ENCODE measurements at regions not wholly inside any gene's neighbourhood (a gene's known extent, or its start where the extent isn't known, plus 50 kb on each side); places are given as distances from the start of the nearest gene placed in this dataset.
"Not testable (repeated sequence)": the region's sequence is repeated elsewhere in the genome, so short reads cannot be mapped to it uniquely, and the experiment has no call there.

DNA sequence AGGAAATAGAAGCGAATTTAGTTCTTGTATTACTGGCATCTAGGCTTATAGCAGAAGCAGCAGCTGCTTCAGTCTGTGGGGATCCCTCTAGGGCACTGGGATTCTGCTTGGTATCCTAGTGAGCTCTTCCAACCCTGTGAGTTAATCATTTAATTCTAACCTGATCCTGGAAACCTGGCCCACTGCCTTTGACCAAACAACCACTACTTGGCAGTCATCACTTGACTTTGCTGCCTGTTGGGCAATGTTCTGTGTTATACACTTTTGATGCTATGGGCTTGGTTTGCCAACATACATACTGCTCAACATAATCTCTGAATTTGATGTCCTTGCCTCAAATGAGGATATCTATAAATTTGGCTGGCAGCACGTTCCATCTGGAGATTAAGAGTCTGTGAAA is 813.4 kb downstream of the ANKRD7 start:
- no peak overlapping the region for H3K4me3 ChIP-seq
- no peak overlapping the region for H3K27ac ChIP-seq
- no peak for DNase-seq (ENCODE audit: low spot score in 2 of 2)
- no peaks in the 10 kb centered on the region for H3K36me3 ChIP-seq
- H3K4me1 ChIP-seq, result no peaks in the 10 kb centered on the region
- TF ChIP-seq, protein P1, sequence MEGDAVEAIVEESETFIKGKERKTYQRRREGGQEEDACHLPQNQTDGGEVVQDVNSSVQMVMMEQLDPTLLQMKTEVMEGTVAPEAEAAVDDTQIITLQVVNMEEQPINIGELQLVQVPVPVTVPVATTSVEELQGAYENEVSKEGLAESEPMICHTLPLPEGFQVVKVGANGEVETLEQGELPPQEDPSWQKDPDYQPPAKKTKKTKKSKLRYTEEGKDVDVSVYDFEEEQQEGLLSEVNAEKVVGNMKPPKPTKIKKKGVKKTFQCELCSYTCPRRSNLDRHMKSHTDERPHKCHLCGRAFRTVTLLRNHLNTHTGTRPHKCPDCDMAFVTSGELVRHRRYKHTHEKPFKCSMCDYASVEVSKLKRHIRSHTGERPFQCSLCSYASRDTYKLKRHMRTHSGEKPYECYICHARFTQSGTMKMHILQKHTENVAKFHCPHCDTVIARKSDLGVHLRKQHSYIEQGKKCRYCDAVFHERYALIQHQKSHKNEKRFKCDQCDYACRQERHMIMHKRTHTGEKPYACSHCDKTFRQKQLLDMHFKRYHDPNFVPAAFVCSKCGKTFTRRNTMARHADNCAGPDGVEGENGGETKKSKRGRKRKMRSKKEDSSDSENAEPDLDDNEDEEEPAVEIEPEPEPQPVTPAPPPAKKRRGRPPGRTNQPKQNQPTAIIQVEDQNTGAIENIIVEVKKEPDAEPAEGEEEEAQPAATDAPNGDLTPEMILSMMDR (IDR thresholded peaks at IDR 0.05), result no peak
- TF ChIP-seq POLR2AphosphoS5 (IDR thresholded peaks at IDR 0.05) (no peak), POLR2A (IDR thresholded peaks at IDR 0.05) (no peak), EP300 (IDR thresholded peaks at IDR 0.05) (no peak)
- 35% methylated on average over 2 of the region's 2 CpGs for WGBS
- H3K9me3 ChIP-seq, result no peaks in the 10 kb centered on the region
- H3K27me3 ChIP-seq, result no peaks in the 10 kb centered on the region

DNA sequence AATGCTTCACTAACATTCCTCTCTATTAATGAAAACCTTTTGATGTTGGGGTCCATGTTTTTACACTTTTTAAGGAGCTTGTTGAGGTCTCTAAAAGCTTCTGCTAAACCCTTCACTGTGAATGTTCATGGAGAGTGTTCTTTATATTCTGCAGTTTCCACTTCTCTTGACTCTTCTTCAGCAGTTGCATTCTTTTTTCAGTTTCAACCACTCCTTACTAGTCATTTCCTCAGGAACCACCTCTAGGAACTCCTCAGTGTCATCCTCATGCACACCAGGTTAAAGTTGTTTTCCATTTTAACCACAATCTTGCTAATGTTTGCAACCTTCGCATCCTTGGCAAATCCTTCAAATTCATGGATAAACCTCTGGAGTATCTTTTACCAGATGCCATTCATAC is 821.6 kb downstream of the ANKRD7 start:
- TF ChIP-seq EP300 (IDR thresholded peaks at IDR 0.05) (no peak), POLR2A (IDR thresholded peaks at IDR 0.05) (no peak), POLR2AphosphoS5 (IDR thresholded peaks at IDR 0.05) (no peak)
- TF ChIP-seq, protein P1 (IDR thresholded peaks at IDR 0.05), result no peak
- Histone ChIP-seq H3K4me3 (no peak overlapping the region), H3K36me3 (no peaks in the 10 kb centered on the region), H3K27me3 (no peaks in the 10 kb centered on the region), H3K9me3 (no peaks in the 10 kb centered on the region), H3K4me1 (no peaks in the 10 kb centered on the region), H3K27ac (no peak overlapping the region)
- 97% methylated on average over 1 of the region's 1 CpG for WGBS
- no peak for DNase-seq (ENCODE audit: low spot score in 2 of 2)

DNA sequence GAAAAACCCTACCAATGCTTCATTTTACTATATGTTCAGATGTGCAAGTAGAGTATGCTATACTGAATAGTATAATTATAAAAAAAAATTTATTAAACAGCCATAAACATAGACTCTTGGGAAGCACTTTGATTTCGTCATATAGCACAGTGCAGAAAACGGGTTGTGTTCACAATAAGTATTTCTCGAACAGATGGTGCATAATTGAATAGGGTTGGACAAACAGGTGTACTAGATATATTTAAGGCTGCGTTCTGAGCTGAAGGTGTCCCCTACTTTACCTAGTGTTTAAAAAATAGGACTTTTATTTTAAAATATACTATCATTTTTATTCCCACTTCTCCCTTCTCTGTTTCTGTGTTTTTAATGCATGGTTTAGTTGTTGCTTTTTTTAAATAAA is 841.5 kb downstream of the ANKRD7 start:
- DNase-seq (ENCODE audit: low spot score in 2 of 2), result no peak
- Histone ChIP-seq H3K36me3 (no peaks in the 10 kb centered on the region), H3K4me1 (no peaks in the 10 kb centered on the region), H3K27me3 (no peaks in the 10 kb centered on the region), H3K27ac (no peak overlapping the region), H3K9me3 (no peaks in the 10 kb centered on the region), H3K4me3 (no peak overlapping the region)
- 85% methylated on average over 4 of the region's 4 CpGs for WGBS
- TF ChIP-seq POLR2A (IDR thresholded peaks at IDR 0.05) (no peak), POLR2AphosphoS5 (IDR thresholded peaks at IDR 0.05) (no peak), EP300 (IDR thresholded peaks at IDR 0.05) (no peak)
- TF ChIP-seq, protein P1 (IDR thresholded peaks at IDR 0.05), result no peak

DNA sequence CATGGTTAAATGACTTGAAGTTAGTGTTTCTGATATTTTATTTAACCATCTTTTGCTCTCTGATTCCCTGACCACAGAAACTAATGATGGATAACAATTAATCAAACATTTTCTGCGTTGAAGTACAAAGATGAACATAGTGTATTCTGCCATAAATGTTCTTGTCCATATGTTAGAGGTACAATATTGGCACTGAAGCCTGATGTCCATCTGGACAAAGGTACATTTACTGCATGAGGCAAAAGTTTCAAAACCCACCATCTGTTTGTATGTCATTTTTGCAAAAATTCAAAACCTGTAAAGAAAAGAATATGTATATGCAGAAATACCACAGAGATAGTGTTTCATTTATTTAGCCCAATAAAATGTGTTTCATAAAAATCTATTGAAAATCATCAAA is 861.5 kb downstream of the ANKRD7 start:
- no peaks in the 10 kb centered on the region for H3K27me3 ChIP-seq
- no peaks in the 10 kb centered on the region for H3K4me1 ChIP-seq
- H3K27ac ChIP-seq, result no peak overlapping the region
- no peaks in the 10 kb centered on the region for H3K36me3 ChIP-seq
- no peak for DNase-seq (ENCODE audit: low spot score in 2 of 2)
- peaks cover 3% of the 10 kb centered on the region for H3K9me3 ChIP-seq
- no peak overlapping the region for H3K4me3 ChIP-seq
- 88% methylated on average over 1 of the region's 1 CpG for WGBS
- TF ChIP-seq POLR2A (IDR thresholded peaks at IDR 0.05) (no peak), POLR2AphosphoS5 (IDR thresholded peaks at IDR 0.05) (no peak), EP300 (IDR thresholded peaks at IDR 0.05) (no peak)
- TF ChIP-seq, protein P1 (IDR thresholded peaks at IDR 0.05), result no peak

DNA sequence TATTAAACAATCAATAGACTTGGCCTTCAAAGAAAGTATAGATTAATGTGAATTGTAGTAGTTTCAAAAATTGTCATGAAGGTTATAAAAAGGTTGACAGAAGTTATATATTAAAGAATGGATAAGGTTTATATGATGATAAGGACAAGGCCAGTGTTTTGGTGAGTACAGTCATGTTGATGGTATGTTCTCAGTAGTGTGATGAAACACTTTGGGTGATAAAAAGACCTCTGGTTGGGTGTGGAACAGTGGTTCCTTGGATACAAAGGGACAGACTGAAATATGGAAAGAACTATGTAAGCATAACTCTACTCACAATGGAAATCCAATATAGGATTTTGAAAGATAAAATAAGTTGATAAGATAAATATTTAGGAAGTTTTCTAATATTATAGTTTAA is 866.3 kb downstream of the ANKRD7 start:
- Histone ChIP-seq H3K4me3 (no peak overlapping the region), H3K9me3 (no peaks in the 10 kb centered on the region), H3K27ac (no peak overlapping the region), H3K36me3 (no peaks in the 10 kb centered on the region), H3K4me1 (no peaks in the 10 kb centered on the region), H3K27me3 (no peaks in the 10 kb centered on the region)
- no peak for DNase-seq (ENCODE audit: low spot score in 2 of 2)
- no peak for TF ChIP-seq POLR2A (IDR thresholded peaks at IDR 0.05)
- no peak for TF ChIP-seq POLR2AphosphoS5 (IDR thresholded peaks at IDR 0.05)
- no peak for TF ChIP-seq EP300 (IDR thresholded peaks at IDR 0.05)

DNA sequence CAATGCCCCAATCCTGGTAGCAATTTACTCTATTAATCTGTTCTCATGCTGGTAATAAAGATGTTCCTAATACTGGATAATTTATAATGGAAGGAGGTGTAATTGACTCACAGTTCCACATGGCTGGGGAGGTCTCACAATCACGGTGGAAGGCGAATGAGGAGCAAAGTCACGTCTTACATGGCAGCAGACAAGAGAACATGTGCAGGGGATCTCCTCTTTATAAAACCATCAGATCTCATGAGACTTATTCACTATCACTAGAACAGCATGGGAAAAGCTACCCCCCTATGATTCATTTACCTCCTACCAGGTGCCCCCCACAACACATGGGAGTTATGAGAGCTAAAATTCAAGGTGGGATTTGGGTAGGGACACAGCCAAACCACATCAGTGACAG is 872.2 kb downstream of the ANKRD7 start:
- Histone ChIP-seq H3K4me3 (no peak overlapping the region), H3K36me3 (no peaks in the 10 kb centered on the region), H3K27ac (no peak overlapping the region), H3K4me1 (no peaks in the 10 kb centered on the region), H3K9me3 (no peaks in the 10 kb centered on the region), H3K27me3 (no peaks in the 10 kb centered on the region)
- TF ChIP-seq, protein P1 (IDR thresholded peaks at IDR 0.05), result no peak
- TF ChIP-seq POLR2AphosphoS5 (IDR thresholded peaks at IDR 0.05) (no peak), EP300 (IDR thresholded peaks at IDR 0.05) (no peak), POLR2A (IDR thresholded peaks at IDR 0.05) (no peak)
- no peak for DNase-seq (ENCODE audit: low spot score in 2 of 2)
- WGBS, result 86% methylated on average over 3 of the region's 3 CpGs

DNA sequence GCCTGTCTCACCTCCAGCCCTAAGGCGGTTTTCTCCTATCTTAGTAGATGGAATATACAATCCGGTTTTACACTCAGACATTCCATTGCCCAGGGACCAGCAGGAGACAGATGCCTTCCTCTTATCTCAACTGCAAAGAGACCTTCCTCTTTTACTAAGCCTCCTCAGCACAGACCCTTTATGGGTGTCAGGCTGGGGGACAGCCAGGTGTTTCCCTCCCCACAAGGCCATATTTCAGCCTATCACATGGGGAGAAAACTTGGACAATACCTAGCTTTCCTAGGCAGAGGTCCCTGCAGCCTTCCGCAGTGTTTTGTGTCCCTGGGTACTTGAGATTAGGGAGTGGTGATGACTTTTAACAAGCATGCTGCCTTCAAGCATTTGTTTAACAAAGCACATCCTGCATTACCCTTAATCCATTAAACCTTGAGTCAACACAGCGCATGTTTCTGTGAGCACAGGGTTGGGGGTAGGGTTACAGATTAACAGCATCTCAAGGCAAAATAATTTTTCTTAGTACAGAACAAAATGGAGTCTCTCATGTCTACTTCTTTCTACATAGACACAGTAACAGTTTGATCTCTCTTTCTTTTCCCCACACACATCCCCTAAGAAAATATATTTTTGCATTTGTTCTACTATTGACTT is 876.2 kb downstream of the ANKRD7 start:
- H3K36me3 ChIP-seq; DNase-seq (ENCODE audit: low spot score in 2 of 2); H3K9me3 ChIP-seq; H3K27ac ChIP-seq; H3K27me3 ChIP-seq; H3K4me1 ChIP-seq; H3K4me3 ChIP-seq: not testable (repeated sequence)
- WGBS, result 47% methylated on average over 4 of the region's 4 CpGs
